Activated CD8-positive, alpha-beta T cell treated with anti-CD3 and anti-CD28 coated beads, Interleukin-2, amount 10 ng/mL, durations not matched to agents 7 days and 5 days (primary cell): ENCODE measurements at regions not wholly inside any gene's neighbourhood (a gene's known extent, or its start where the extent isn't known, plus 50 kb on each side); places are given as distances from the start of the nearest gene placed in this dataset.

Experiments
- ATAC-seq: fragments of 150-1000 bp; cut with Tn5 transposase; one replicate; pipeline ENCODE4 v1.10.0; 2021; ENCODE audit warnings: moderate library complexity
- CTCF ChIA-PET: fragments of 350-600 bp; sonication (Branson Sonifier 250); formaldehyde crosslinking; loops from one replicate; lab custom pipeline; 2021; ENCODE audit warnings: antibody characterized with exemption; lab: Charles Lee
- POLR2A ChIA-PET: fragments of 350-600 bp; sonication (Branson Sonifier 250); formaldehyde crosslinking; loops from one replicate; lab custom pipeline; 2021; ENCODE audit warnings: antibody characterized with exemption; lab: Charles Lee
- DNase-seq: peaks from one replicate; pipeline ENCODE4 v3.0.0-alpha.2; 2020
- H3K27ac Mint-ChIP-seq: one replicate; pipeline ENCODE4 v1.8.0; 2021; ENCODE audit warnings: mild to moderate bottlenecking, mixed read lengths
- H3K27me3 Mint-ChIP-seq: one replicate; pipeline ENCODE4 v1.8.0; 2021; ENCODE audit warnings: low read depth, mixed read lengths
- H3K36me3 Mint-ChIP-seq: one replicate; pipeline ENCODE4 v1.8.0; 2021; ENCODE audit warnings: low read depth, mixed read lengths
- H3K4me1 Mint-ChIP-seq: one replicate; pipeline ENCODE4 v1.8.0; 2021; ENCODE audit warnings: low read depth, mixed read lengths
- H3K4me3 Mint-ChIP-seq: one replicate; pipeline ENCODE4 v1.8.0; 2021; ENCODE audit warnings: mild to moderate bottlenecking, mixed read lengths
- H3K9me3 Mint-ChIP-seq: one replicate; pipeline ENCODE4 v1.8.0; 2022; ENCODE audit warnings: mixed read lengths; ENCODE audit not compliant: insufficient read depth

GRCh38 chr9:16139774-16140173 lies 586.9 kb downstream of the CCDC171 start:
- Mint-ChIP-seq H3K27me3 (no peaks in the 10 kb centered on the region), H3K4me3 (no peak overlapping the region), H3K27ac (no peak overlapping the region), H3K36me3 (no peaks in the 10 kb centered on the region), H3K4me1 (no peaks in the 10 kb centered on the region), H3K9me3 (no peaks in the 10 kb centered on the region)
- POLR2A ChIA-PET: no interaction called here
- DNase-seq (no peak), ATAC-seq (no peak)
- CTCF ChIA-PET: interaction anchor here (0.9 kb wide), 1 partner anchor 197 kb away, joined by 5 read pairs; no protein-coding TSS in a partner anchor

GRCh38 chr9:16143310-16143709 lies 590.5 kb downstream of the CCDC171 start:
- no peaks in the 10 kb centered on the region for H3K9me3 Mint-ChIP-seq
- H3K27me3 Mint-ChIP-seq: no peaks in the 10 kb centered on the region
- H3K27ac Mint-ChIP-seq: no peak overlapping the region
- POLR2A ChIA-PET: no interaction called here
- H3K4me1 Mint-ChIP-seq: no peaks in the 10 kb centered on the region
- H3K4me3 Mint-ChIP-seq: no peak overlapping the region
- H3K36me3 Mint-ChIP-seq: no peaks in the 10 kb centered on the region
- no peak for ATAC-seq
- CTCF ChIA-PET: interaction anchor here (1.1 kb wide), 1 partner anchor 9 kb away, joined by 5 read pairs; no protein-coding TSS in a partner anchor
- no peak for DNase-seq

- Mint-ChIP-seq H3K4me3 (no peak overlapping the region), H3K27me3 (no peaks in the 10 kb centered on the region), H3K36me3 (no peaks in the 10 kb centered on the region), H3K4me1 (no peaks in the 10 kb centered on the region), H3K9me3 (no peaks in the 10 kb centered on the region), H3K27ac (no peak overlapping the region)
- ChIA-PET POLR2A (no interaction called here), CTCF (no interaction called here)
- no peak for ATAC-seq
- DNase-seq: no peak
Measured at GRCh38 chr9:16143947-16144890, 591.4 kb downstream of the CCDC171 start.

- ChIA-PET CTCF (interaction anchor here (0.6 kb wide), 1 partner anchor 10 kb away, joined by 3 read pairs; no protein-coding TSS in a partner anchor), POLR2A (no interaction called here)
- Mint-ChIP-seq H3K4me3 (no peak overlapping the region), H3K27ac (no peak overlapping the region), H3K27me3 (no peaks in the 10 kb centered on the region), H3K9me3 (no peaks in the 10 kb centered on the region), H3K36me3 (no peaks in the 10 kb centered on the region), H3K4me1 (no peaks in the 10 kb centered on the region)
- DNase-seq (no peak), ATAC-seq (no peak)
Measured at GRCh38 chr9:16145196-16145950, 592.5 kb downstream of the CCDC171 start.

GRCh38 chr9:16147726-16148125 lies 594.9 kb downstream of the CCDC171 start:
- CTCF ChIA-PET: no interaction called here
- POLR2A ChIA-PET: no interaction called here
- Mint-ChIP-seq H3K4me3 (no peak overlapping the region), H3K36me3 (no peaks in the 10 kb centered on the region), H3K27ac (no peak overlapping the region), H3K4me1 (peaks cover 4% of the 10 kb centered on the region), H3K27me3 (peaks cover 2% of the 10 kb centered on the region), H3K9me3 (no peaks in the 10 kb centered on the region)
- ATAC-seq (no peak), DNase-seq (no peak)

GRCh38 chr9:16150501-16150900 lies 597.7 kb downstream of the CCDC171 start:
- ChIA-PET CTCF (no interaction called here), POLR2A (no interaction called here)
- no peaks in the 10 kb centered on the region for H3K9me3 Mint-ChIP-seq
- peaks cover 15% of the 10 kb centered on the region for H3K4me1 Mint-ChIP-seq
- H3K4me3 Mint-ChIP-seq: no peak overlapping the region
- no peak overlapping the region for H3K27ac Mint-ChIP-seq
- H3K36me3 Mint-ChIP-seq: no peaks in the 10 kb centered on the region
- H3K27me3 Mint-ChIP-seq: peaks cover 3% of the 10 kb centered on the region
- ATAC-seq: no peak
- DNase-seq: no peak

GRCh38 chr9:16150938-16151650 lies 598.3 kb downstream of the CCDC171 start:
- H3K4me3 Mint-ChIP-seq: no peak overlapping the region
- ChIA-PET CTCF (no interaction called here), POLR2A (no interaction called here)
- H3K9me3 Mint-ChIP-seq: no peaks in the 10 kb centered on the region
- ATAC-seq (no peak), DNase-seq (no peak)
- H3K4me1 Mint-ChIP-seq: peaks cover 16% of the 10 kb centered on the region
- H3K36me3 Mint-ChIP-seq: no peaks in the 10 kb centered on the region
- H3K27me3 Mint-ChIP-seq: peaks cover 3% of the 10 kb centered on the region
- no peak overlapping the region for H3K27ac Mint-ChIP-seq

GRCh38 chr9:16152276-16153101 lies 599.6 kb downstream of the CCDC171 start:
- Mint-ChIP-seq H3K4me3 (no peak overlapping the region), H3K27ac (no peak overlapping the region), H3K36me3 (no peaks in the 10 kb centered on the region), H3K9me3 (no peaks in the 10 kb centered on the region), H3K4me1 (peaks cover 16% of the 10 kb centered on the region), H3K27me3 (peaks cover 3% of the 10 kb centered on the region)
- DNase-seq (no peak), ATAC-seq (no peak)
- POLR2A ChIA-PET: no interaction called here
- CTCF ChIA-PET: no interaction called here

GRCh38 chr9:16153221-16153620 lies 600.4 kb downstream of the CCDC171 start:
- Mint-ChIP-seq H3K4me1 (peaks cover 16% of the 10 kb centered on the region), H3K36me3 (no peaks in the 10 kb centered on the region), H3K27me3 (peaks cover 3% of the 10 kb centered on the region), H3K4me3 (no peak overlapping the region), H3K27ac (no peak overlapping the region), H3K9me3 (no peaks in the 10 kb centered on the region)
- ATAC-seq: no peak
- ChIA-PET POLR2A (no interaction called here), CTCF (no interaction called here)
- DNase-seq: no peak

GRCh38 chr9:16153741-16154140 lies 600.9 kb downstream of the CCDC171 start:
- no peaks in the 10 kb centered on the region for H3K9me3 Mint-ChIP-seq
- no peaks in the 10 kb centered on the region for H3K36me3 Mint-ChIP-seq
- ATAC-seq (no peak), DNase-seq (no peak)
- no peak overlapping the region for H3K27ac Mint-ChIP-seq
- ChIA-PET POLR2A (no interaction called here), CTCF (interaction anchor here (1.1 to 1.4 kb wide), 2 partner anchors 15 to 21 kb away, joined by 5 to 6 read pairs; no protein-coding TSS in a partner anchor)
- no peak overlapping the region for H3K4me3 Mint-ChIP-seq
- peaks cover 16% of the 10 kb centered on the region for H3K4me1 Mint-ChIP-seq
- peaks cover 3% of the 10 kb centered on the region for H3K27me3 Mint-ChIP-seq

GRCh38 chr9:16154521-16155078 lies 601.8 kb downstream of the CCDC171 start:
- peaks cover 16% of the 10 kb centered on the region for H3K4me1 Mint-ChIP-seq
- DNase-seq (peak; percentile 64), ATAC-seq (peak; percentile 96)
- peak overlapping the region; percentile 48 for H3K4me3 Mint-ChIP-seq
- no peaks in the 10 kb centered on the region for H3K9me3 Mint-ChIP-seq
- POLR2A ChIA-PET: no interaction called here
- no peaks in the 10 kb centered on the region for H3K36me3 Mint-ChIP-seq
- peaks cover 3% of the 10 kb centered on the region for H3K27me3 Mint-ChIP-seq
- no peak overlapping the region for H3K27ac Mint-ChIP-seq
- CTCF ChIA-PET: interaction anchor here (0.7 to 1.4 kb wide), 5 partner anchors 14 to 113 kb away, joined by 3 to 6 read pairs (median 4); no protein-coding TSS in a partner anchor
